Neural cell (in vitro differentiated cells): ENCODE measurements at regions not wholly inside any gene's neighbourhood (a gene's known extent, or its start where the extent isn't known, plus 50 kb on each side); places are given as distances from the start of the nearest gene placed in this dataset.

Experiments used
- H2AFZ ChIP-seq: fragments of 200-600, 300-800 bp; sonication (generic), shearing (Covaris generic); 2 replicates; pipeline ENCODE4 v1.6.0; 2014; ENCODE audit warnings: low read depth, mild to moderate bottlenecking, antibody characterized with exemption, low read length, moderate library complexity
- H3F3A ChIP-seq: fragments of 200-600 bp; shearing (Covaris generic); 2 replicates; pipeline ENCODE4 v1.6.1; 2016; ENCODE audit warnings: mild to moderate bottlenecking, moderate library complexity, mixed read lengths, antibody characterized with exemption, low read length; ENCODE audit not compliant: insufficient read depth, poor library complexity, severe bottlenecking
- H3K27ac ChIP-seq: fragments of 200-600, 300-800 bp; sonication (generic), shearing (Covaris generic); 2 replicates; pipeline ENCODE4 v1.5.1; 2014; ENCODE audit warnings: mild to moderate bottlenecking, low read length, moderate library complexity
- H3K27me3 ChIP-seq: fragments of 300-800, 200-600 bp; sonication (generic), shearing (Covaris generic); 2 replicates; pipeline ENCODE4 v1.6.0; 2014; ENCODE audit warnings: mild to moderate bottlenecking, low read depth, low read length, moderate library complexity; ENCODE audit not compliant: insufficient read depth
- H3K36me3 ChIP-seq: fragments of 300-800, 200-600 bp; sonication (generic), shearing (Covaris generic); 2 replicates; pipeline ENCODE4 v1.5.1; 2014; ENCODE audit warnings: mild to moderate bottlenecking, antibody characterized with exemption, low read length, moderate library complexity; ENCODE audit not compliant: insufficient read depth
- H3K4me2 ChIP-seq: fragments of 300-800, 200-600 bp; sonication (generic), shearing (Covaris generic); 2 replicates; pipeline ENCODE4 v1.6.0; 2014; ENCODE audit warnings: mild to moderate bottlenecking, low read length
- H3K4me3 ChIP-seq: fragments of 300-800, 200-600 bp; sonication (generic), shearing (Covaris generic); 2 replicates; pipeline ENCODE4 v1.5.1; 2014; ENCODE audit warnings: mild to moderate bottlenecking, low read length, moderate library complexity
- H3K79me2 ChIP-seq: fragments of 200-600 bp; shearing (Covaris generic); replicated peaks from 2 replicates; pipeline ENCODE4 v1.6.0; 2014; ENCODE audit warnings: mild to moderate bottlenecking, low read length, moderate library complexity; ENCODE audit not compliant: insufficient read depth
- H3K9ac ChIP-seq: fragments of 300-800, 200-600 bp; sonication (generic), shearing (Covaris generic); 2 replicates; pipeline ENCODE4 v1.6.1; 2016; ENCODE audit warnings: mild to moderate bottlenecking, low read length, mixed read lengths
- H3K9me2 ChIP-seq: fragments of 200-600 bp; shearing (Covaris generic); 2 replicates; pipeline ENCODE4 v1.6.1; 2016; ENCODE audit warnings: mild to moderate bottlenecking, low read length, mixed read lengths; ENCODE audit not compliant: insufficient read depth
- H3K9me3 ChIP-seq: fragments of 200-600, 300-800 bp; sonication (generic), shearing (Covaris generic); 2 replicates; pipeline ENCODE4 v1.6.1; 2016; ENCODE audit warnings: mild to moderate bottlenecking, mixed run types, low read length, moderate library complexity, mixed read lengths
- H4K20me1 ChIP-seq: fragments of 200-600 bp; shearing (Covaris generic); 2 replicates; pipeline ENCODE4 v1.6.1; 2016; ENCODE audit warnings: mild to moderate bottlenecking, mixed run types; ENCODE audit not compliant: insufficient read depth
- EP300 ChIP-seq: fragments of 450-650 bp; conservative IDR thresholded peaks from 2 replicates; pipeline ENCODE4 v1.6.1; 2014; ENCODE audit warnings: antibody characterized with exemption, mild to moderate bottlenecking, moderate library complexity; ENCODE audit not compliant: poor library complexity, severe bottlenecking
- EZH2 ChIP-seq: fragments of 200-600, 300-800 bp; shearing (Covaris generic), sonication (generic); IDR thresholded peaks from 2 replicates; pipeline ENCODE4 v1.6.1; 2014; ENCODE audit warnings: antibody characterized with exemption, low read length, borderline replicate concordance, mild to moderate bottlenecking; ENCODE audit not compliant: insufficient read depth, poor library complexity, severe bottlenecking
- MXI1 ChIP-seq: fragments of 450-650 bp; conservative IDR thresholded peaks from 2 replicates; pipeline ENCODE4 v1.6.1; 2014; ENCODE audit warnings: antibody characterized with exemption, mild to moderate bottlenecking; ENCODE audit not compliant: poor library complexity, severe bottlenecking
- POLR2AphosphoS5 ChIP-seq: IDR thresholded peaks from 2 replicates; pipeline ENCODE4 v1.6.1; 2012
- RAD21 ChIP-seq: fragments of 450-650 bp; conservative IDR thresholded peaks from 2 replicates; pipeline ENCODE4 v1.6.1; 2014; ENCODE audit warnings: antibody characterized with exemption, mild to moderate bottlenecking, moderate library complexity
- SMC3 ChIP-seq: fragments of 450-650 bp; conservative IDR thresholded peaks from 2 replicates; pipeline ENCODE4 v1.6.1; 2014; ENCODE audit warnings: antibody characterized with exemption, mild to moderate bottlenecking, moderate library complexity; ENCODE audit not compliant: poor library complexity
- TAF1 ChIP-seq: IDR thresholded peaks from 2 replicates; pipeline ENCODE4 v1.6.1; 2012; ENCODE audit warnings: low read depth
- TF ChIP-seq, protein P1 (sequence below): IDR thresholded peaks from 2 replicates; pipeline ENCODE4 v1.6.1; 2012; ENCODE audit warnings: borderline replicate concordance
- TF ChIP-seq, protein P2 (sequence below): fragments of 450-650 bp; IDR thresholded peaks from 2 replicates; pipeline ENCODE4 v1.5.1; 2014; ENCODE audit warnings: antibody characterized with exemption, mild to moderate bottlenecking, moderate library complexity; ENCODE audit not compliant: poor library complexity, severe bottlenecking

DNA sequence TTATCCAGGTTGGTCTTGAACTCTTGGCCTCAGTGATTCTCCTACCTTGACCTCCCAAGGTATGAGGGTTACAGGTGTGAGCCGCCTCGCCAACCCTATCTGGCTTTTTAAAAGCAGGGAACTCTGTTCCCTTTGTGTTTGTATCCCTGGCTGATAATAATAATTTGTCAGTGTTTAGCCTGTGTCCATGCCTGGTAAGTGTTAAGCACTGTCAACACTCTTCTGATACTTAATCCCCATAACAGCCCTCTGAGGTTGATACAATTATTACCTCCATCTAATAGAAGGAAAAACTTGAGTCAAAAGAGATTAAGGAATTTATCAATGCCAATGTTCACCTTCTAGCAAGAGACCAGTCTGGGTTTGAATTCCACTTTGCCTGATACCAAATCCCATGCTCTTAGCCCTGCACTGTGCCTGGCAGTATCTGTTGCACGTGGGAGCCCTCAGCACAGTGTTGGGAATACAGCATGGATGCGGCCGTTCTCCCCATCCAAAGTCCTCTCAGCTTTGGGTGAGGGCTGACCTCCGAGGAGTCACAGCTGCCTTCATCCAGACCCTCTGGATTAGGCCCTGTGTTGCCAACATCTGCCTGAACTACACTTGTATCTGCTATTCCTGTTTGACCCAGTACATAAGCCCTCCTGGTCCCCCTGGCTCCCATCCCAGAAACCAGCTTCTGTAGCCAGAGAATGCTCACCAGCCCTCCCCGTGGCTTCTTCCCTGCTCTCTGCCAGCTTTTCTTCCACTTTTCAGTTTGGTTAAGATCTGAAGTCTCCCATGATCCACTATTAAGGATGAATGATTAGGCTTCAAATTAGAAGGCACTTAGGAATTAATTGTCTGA lies 335.6 kb upstream of the ASIC2 start:
- no peaks in the 10 kb centered on the region for H3K9me2 ChIP-seq
- H3F3A ChIP-seq = no peaks in the 10 kb centered on the region
- H2AFZ ChIP-seq = no peak overlapping the region
- no peaks in the 10 kb centered on the region for H4K20me1 ChIP-seq
- no peak overlapping the region for H3K9ac ChIP-seq
- TF ChIP-seq MXI1 = no peak
- TF ChIP-seq SMC3 = no peak
- no peak overlapping the region for H3K4me3 ChIP-seq
- no peaks in the 10 kb centered on the region for H3K36me3 ChIP-seq
- H3K79me2 ChIP-seq = no peaks in the 10 kb centered on the region
- H3K27me3 ChIP-seq = no peaks in the 10 kb centered on the region
- H3K27ac ChIP-seq = no peak overlapping the region
- no peaks in the 10 kb centered on the region for H3K9me3 ChIP-seq
- H3K4me2 ChIP-seq = no peak overlapping the region

DNA sequence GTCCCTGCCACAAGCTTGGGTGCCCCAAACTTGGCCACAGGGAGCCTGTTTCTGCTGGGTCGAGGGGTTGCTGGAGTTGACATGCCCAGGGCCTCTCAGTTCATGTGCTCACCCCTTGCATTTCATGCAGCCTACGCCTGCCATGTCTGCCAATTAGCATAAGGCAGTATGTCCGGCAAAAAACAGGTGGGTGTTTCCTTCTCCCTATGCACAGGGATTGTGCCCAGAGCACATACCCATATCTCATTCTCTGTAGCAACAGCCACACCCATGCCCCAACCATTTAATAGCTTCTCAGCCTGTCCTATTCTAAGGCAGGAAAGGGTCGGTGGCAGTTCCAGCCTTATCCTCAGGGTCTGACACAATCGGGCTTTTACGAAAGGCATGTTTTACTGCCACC lies 340.4 kb upstream of the ASIC2 start:
- TF ChIP-seq EZH2 = no peak
- TF ChIP-seq SMC3 = no peak
- TF ChIP-seq TAF1 = no peak
- TF ChIP-seq POLR2AphosphoS5 = no peak
- Histone ChIP-seq H2AFZ (no peak overlapping the region), H3K9me2 (no peaks in the 10 kb centered on the region), H3F3A (no peaks in the 10 kb centered on the region), H3K4me3 (no peak overlapping the region), H3K79me2 (no peaks in the 10 kb centered on the region), H3K9ac (no peak overlapping the region), H3K4me2 (no peak overlapping the region), H4K20me1 (no peaks in the 10 kb centered on the region), H3K36me3 (no peaks in the 10 kb centered on the region), H3K27me3 (no peaks in the 10 kb centered on the region), H3K9me3 (no peaks in the 10 kb centered on the region), H3K27ac (no peak overlapping the region)

DNA sequence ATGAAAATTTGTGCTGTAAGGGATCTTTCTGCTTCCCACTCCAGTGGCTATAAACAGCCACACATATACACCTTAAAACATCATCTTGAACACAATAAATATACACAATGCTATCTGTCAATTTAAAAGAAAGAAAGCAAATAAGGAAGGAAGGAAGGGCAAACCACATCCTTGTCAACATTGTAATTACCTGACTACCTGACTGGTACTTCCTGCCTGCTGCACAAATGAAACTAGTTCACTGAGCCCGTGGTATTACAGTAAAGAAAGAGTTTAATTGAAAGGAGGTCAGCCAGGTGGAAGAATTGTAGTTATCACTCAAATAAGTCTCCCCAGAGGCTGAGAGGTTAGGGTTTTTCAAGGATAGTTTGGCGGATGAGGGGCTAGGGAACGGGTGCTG lies 344.4 kb upstream of the ASIC2 start:
- Histone ChIP-seq H3K9me2 (no peaks in the 10 kb centered on the region), H3F3A (no peaks in the 10 kb centered on the region), H3K9ac (no peak overlapping the region), H3K4me3 (no peak overlapping the region), H3K4me2 (no peak overlapping the region), H4K20me1 (no peaks in the 10 kb centered on the region), H3K36me3 (no peaks in the 10 kb centered on the region), H3K9me3 (no peaks in the 10 kb centered on the region), H2AFZ (no peak overlapping the region), H3K27me3 (no peaks in the 10 kb centered on the region), H3K79me2 (no peaks in the 10 kb centered on the region), H3K27ac (no peak overlapping the region)
- TF ChIP-seq MXI1 = no peak
- TF ChIP-seq, protein P1, sequence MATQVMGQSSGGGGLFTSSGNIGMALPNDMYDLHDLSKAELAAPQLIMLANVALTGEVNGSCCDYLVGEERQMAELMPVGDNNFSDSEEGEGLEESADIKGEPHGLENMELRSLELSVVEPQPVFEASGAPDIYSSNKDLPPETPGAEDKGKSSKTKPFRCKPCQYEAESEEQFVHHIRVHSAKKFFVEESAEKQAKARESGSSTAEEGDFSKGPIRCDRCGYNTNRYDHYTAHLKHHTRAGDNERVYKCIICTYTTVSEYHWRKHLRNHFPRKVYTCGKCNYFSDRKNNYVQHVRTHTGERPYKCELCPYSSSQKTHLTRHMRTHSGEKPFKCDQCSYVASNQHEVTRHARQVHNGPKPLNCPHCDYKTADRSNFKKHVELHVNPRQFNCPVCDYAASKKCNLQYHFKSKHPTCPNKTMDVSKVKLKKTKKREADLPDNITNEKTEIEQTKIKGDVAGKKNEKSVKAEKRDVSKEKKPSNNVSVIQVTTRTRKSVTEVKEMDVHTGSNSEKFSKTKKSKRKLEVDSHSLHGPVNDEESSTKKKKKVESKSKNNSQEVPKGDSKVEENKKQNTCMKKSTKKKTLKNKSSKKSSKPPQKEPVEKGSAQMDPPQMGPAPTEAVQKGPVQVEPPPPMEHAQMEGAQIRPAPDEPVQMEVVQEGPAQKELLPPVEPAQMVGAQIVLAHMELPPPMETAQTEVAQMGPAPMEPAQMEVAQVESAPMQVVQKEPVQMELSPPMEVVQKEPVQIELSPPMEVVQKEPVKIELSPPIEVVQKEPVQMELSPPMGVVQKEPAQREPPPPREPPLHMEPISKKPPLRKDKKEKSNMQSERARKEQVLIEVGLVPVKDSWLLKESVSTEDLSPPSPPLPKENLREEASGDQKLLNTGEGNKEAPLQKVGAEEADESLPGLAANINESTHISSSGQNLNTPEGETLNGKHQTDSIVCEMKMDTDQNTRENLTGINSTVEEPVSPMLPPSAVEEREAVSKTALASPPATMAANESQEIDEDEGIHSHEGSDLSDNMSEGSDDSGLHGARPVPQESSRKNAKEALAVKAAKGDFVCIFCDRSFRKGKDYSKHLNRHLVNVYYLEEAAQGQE = no peak
- no peak for TF ChIP-seq RAD21
- no peak for TF ChIP-seq EP300
- TF ChIP-seq EZH2 = no peak
- TF ChIP-seq TAF1 = no peak
- TF ChIP-seq POLR2AphosphoS5 = no peak
- no peak for TF ChIP-seq SMC3
- TF ChIP-seq, protein P2, sequence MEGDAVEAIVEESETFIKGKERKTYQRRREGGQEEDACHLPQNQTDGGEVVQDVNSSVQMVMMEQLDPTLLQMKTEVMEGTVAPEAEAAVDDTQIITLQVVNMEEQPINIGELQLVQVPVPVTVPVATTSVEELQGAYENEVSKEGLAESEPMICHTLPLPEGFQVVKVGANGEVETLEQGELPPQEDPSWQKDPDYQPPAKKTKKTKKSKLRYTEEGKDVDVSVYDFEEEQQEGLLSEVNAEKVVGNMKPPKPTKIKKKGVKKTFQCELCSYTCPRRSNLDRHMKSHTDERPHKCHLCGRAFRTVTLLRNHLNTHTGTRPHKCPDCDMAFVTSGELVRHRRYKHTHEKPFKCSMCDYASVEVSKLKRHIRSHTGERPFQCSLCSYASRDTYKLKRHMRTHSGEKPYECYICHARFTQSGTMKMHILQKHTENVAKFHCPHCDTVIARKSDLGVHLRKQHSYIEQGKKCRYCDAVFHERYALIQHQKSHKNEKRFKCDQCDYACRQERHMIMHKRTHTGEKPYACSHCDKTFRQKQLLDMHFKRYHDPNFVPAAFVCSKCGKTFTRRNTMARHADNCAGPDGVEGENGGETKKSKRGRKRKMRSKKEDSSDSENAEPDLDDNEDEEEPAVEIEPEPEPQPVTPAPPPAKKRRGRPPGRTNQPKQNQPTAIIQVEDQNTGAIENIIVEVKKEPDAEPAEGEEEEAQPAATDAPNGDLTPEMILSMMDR = no peak
